Medulla oblongata (tissue), 1 donor: ENCODE measurements at regions not wholly inside any gene's neighbourhood (a gene's known extent, or its start where the extent isn't known, plus 50 kb on each side); places are given as distances from the start of the nearest gene placed in this dataset.

Experiments
- DNase-seq: peaks from one replicate; pipeline ENCODE4 v3.0.0-alpha.2; 2015; ENCODE audit errors: extremely low spot score

DNA sequence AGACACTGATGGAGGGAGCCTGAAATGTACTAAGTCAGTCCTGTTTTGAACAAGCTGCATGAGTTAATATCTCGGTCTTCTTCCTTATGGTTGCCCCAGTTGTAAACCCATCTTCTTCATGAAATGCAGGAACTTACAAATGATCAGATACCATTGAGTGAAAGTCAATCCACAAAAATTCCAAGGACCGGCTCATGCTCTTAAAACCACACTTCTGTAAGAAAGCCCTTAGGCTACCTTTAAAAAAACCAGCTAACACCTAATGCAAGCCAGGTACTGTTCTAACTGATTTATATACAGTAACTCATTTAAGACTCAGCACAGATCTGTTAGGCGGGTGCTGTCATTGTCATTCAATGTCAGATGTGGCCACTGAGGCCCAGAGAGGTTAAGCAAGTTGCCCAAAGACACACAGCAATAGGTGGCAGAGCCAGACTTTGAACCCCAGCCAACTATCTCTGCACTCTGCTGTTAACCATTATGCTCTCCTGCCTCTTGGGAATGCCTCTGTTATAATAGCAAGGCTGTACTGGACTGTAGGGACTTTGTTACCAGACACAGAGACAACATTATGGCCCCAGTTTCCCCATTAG lies 93.4 kb downstream of the C16orf95 start:
- DNase-seq: no peak

- DNase-seq: no peak
These were observed 90.3 kb downstream of the C16orf95 start for GRCh38 chr16:87226926-87227295.

- DNase-seq: peak; percentile 63
These were observed 89.8 kb downstream of the C16orf95 start for GRCh38 chr16:87227296-87227951.

GRCh38 chr16:87228363-87228762 lies 88.8 kb downstream of the C16orf95 start:
- DNase-seq: no peak

GRCh38 chr16:87229230-87230188 lies 87.7 kb downstream of the C16orf95 start:
- no peak for DNase-seq

DNA sequence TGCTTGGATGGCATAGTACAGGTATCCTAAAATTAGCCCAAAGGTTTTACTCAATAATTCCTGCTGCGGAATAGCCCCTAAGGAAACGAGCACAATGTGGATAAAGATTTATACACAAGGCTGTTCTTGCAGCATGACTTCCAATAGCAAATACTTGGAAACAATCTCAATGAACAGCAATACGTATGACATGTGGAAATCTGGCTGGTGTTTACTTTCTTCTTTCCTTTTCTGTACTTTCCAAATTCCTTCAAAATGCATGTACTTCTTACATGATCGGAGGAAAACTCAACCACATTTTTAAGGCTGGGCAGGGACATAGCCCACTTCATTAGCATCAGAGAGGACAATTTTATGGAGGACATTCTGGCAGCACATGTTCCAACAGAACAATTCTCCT lies 86.6 kb downstream of the C16orf95 start:
- no peak for DNase-seq

- no peak for DNase-seq
These were observed 85.9 kb downstream of the C16orf95 start for GRCh38 chr16:87231295-87231694.

- DNase-seq: no peak
These were observed 85.3 kb downstream of the C16orf95 start for GRCh38 chr16:87231911-87232310.

DNA sequence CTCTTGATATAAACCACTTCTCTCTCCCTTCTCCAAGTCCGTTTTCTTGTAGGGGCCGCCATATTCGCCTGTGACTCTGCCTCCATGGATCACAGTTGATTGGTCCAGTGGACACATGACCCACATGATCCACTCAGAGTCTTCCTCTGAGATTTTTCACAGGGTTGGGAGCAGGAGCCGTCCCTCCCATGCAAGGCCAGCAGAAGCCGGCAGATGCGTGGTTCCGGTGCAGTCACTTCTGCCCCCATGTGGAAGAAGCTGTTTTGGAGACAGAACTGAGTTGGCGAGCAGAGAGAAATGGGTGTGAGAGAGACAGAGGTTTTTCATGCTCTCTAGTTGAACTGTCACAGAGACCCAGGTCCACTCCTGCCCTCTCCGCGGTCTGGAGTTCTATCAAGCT lies 83.3 kb downstream of the C16orf95 start:
- no peak for DNase-seq

DNA sequence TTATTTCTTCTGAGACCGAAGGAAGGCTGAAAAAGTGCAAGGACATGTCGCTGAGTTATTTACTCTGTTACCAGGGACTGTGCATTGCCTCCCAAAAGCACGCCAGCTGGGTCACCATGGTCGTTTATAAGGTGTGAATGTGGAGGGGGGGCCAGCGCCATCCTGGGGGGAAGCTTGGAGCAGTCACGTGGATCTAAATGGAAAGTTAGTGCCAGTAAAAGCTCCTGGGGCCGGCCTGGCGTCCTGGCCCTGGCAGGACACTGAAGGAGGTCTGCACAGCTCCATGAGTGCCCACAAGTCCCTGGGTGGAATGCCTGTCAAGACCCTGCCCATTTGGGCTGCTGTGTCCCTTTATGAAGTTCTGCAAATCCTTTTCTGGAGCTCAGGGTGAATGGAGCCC lies 82.6 kb downstream of the C16orf95 start:
- no peak for DNase-seq

GRCh38 chr16:87235810-87236515 lies 81.2 kb downstream of the C16orf95 start:
- DNase-seq: no peak

- no peak for DNase-seq
These were observed 80.6 kb downstream of the C16orf95 start for GRCh38 chr16:87236516-87237115.

DNA sequence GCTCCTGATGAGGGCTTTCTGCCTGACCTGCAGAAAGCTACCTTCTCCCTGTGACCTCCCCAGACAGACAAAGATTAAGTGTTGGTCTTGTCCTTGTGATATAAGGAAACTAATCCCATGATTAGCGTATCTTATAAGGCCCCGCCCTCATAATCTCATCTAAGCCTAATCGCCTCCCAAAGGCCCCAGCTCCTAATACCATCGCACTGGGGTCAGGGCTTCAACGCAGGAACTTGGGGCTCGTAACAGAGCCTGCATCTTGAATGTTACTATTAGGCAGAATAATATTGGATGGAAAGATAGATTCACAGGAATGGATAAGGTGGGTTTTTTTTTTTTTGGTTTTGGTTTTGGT lies 78.9 kb downstream of the C16orf95 start:
- no peak for DNase-seq

GRCh38 chr16:87239545-87239944 lies 77.6 kb downstream of the C16orf95 start:
- no peak for DNase-seq

DNA sequence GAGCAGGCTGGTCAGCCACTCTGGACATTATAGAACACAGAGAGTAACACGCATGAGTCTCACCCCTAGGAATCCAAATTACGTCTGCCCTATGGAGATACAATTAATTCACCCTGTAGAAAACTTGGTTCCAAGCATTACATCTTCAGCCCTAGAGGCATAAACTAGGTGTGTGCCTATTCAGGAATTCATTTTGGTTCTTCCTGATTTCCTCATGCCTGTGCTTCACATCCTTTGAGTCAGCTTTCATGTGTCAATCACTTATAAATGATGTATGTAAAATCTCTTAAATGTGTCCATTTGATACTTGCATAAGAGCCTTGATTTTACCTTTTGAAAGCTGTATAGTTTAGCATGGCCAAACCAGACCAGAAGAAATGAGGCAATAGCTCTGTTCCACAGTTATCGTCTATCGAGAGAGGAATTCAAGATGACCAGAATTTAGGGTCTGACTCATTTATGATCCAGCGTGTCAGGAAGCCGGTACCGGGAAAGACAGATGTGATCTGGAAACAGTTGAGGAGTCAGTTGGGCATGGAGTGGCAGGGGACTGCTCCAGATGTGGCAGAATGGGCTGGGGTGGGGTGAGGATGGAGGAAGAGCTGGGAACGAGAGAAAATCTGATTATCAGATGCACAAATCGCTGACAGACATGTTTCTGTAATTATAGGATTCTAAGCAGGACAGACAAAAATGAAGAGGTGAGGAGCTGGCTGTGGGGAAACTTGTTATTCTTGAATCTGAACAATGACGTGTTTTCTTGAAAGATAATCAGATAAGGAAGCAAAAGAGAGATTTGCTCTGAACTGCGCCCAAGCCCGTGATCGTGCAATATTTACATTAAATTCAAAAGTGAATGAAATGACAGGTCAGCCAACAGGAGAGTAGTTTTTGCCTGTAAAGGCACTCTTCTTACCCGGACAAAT lies 76.7 kb downstream of the C16orf95 start:
- DNase-seq: no peak

- no peak for DNase-seq
These were observed 75.9 kb downstream of the C16orf95 start for GRCh38 chr16:87241137-87241771.

DNA sequence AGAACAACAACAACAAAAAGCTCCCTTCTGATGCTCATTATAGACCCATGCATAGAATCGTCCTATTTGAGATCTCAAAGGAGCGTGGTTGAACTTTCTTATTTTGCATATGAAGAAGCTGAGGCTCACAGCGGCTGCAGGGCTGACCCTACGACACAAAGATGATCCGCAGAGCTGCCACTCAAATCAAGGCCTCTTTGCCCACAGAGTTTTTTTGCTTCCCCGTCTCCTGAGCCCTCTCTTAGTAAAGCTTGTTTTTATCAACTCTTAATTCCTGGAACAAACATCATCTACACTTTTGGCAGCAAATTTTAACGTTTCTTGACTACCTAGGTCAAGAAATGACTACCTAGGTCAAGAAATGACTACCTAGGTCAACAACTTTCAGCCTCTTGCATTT lies 73.7 kb downstream of the C16orf95 start:
- no peak for DNase-seq

DNA sequence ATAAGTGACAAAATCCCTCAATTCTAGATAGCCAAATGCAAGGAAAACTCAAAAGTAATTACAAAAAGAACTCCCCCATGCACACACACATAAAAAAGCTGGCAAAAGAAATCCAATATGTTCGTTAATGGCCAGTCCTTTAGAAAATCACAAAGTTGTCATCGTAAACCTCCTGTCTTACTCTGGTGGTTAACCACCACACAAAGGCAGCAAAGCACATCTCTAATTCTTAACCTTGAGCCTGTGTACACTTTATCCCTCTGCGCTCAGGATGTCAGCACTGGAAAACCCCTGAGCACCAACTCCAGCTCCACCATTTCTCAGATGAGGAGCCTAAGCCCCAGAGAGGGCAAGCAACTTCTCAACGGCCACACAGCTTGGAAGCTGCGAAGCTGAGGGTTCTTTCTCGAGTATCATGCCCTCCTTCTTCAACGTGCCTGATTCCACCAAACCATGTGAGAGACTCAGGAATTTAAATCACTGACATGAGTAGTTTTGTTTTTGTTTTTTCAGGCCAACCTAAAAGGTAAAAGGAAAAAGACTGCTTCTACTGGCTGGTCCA lies 72.5 kb downstream of the C16orf95 start:
- DNase-seq: no peak

GRCh38 chr16:87245511-87245910 lies 71.7 kb downstream of the C16orf95 start:
- no peak for DNase-seq
